T-helper 2 cell treated with Interferon-gamma antibody and Interleukin-4, amounts not matched to agents 5 μg/mL and 100 μg/mL, for 36 hours (primary cell): ENCODE measurements at regions not wholly inside any gene's neighbourhood (a gene's known extent, or its start where the extent isn't known, plus 50 kb on each side); places are given as distances from the start of the nearest gene placed in this dataset.

Experiments used
- DNase-seq: peaks from one replicate; pipeline ENCODE4 v3.0.0; 2021; ENCODE audit warnings: low spot score
- H3K27ac Mint-ChIP-seq: one replicate; pipeline ENCODE4 v1.8.0; 2021; ENCODE audit warnings: mild to moderate bottlenecking, mixed read lengths
- H3K27me3 Mint-ChIP-seq: one replicate; pipeline ENCODE4 v1.8.0; 2021; ENCODE audit warnings: low read depth, mixed read lengths
- H3K36me3 Mint-ChIP-seq: one replicate; pipeline ENCODE4 v1.8.0; 2021; ENCODE audit warnings: low read depth, mixed read lengths
- H3K4me1 Mint-ChIP-seq: one replicate; pipeline ENCODE4 v1.8.0; 2021; ENCODE audit warnings: low read depth, mixed read lengths
- H3K4me3 Mint-ChIP-seq: one replicate; pipeline ENCODE4 v1.8.0; 2022; ENCODE audit warnings: mild to moderate bottlenecking, moderate library complexity, mixed read lengths
- H3K9me3 Mint-ChIP-seq: one replicate; pipeline ENCODE4 v1.8.0; 2021; ENCODE audit warnings: mixed read lengths

- DNase-seq = no peak
- H3K4me3 Mint-ChIP-seq = no peak overlapping the region
- H3K4me1 Mint-ChIP-seq = peaks cover 6% of the 10 kb centered on the region
- H3K27me3 Mint-ChIP-seq = no peaks in the 10 kb centered on the region
- no peaks in the 10 kb centered on the region for H3K9me3 Mint-ChIP-seq
- no peaks in the 10 kb centered on the region for H3K36me3 Mint-ChIP-seq
- no peak overlapping the region for H3K27ac Mint-ChIP-seq
These were observed 55.3 kb upstream of the PRDX6 start for GRCh38 chr1:173421789-173422188.

GRCh38 chr1:173422456-173422976 lies 54.6 kb upstream of the PRDX6 start:
- Mint-ChIP-seq H3K9me3 (no peaks in the 10 kb centered on the region), H3K4me3 (no peak overlapping the region), H3K4me1 (peaks cover 6% of the 10 kb centered on the region), H3K36me3 (no peaks in the 10 kb centered on the region), H3K27me3 (no peaks in the 10 kb centered on the region), H3K27ac (no peak overlapping the region)
- no peak for DNase-seq

- Mint-ChIP-seq H3K4me1 (peaks cover 8% of the 10 kb centered on the region), H3K9me3 (no peaks in the 10 kb centered on the region), H3K36me3 (no peaks in the 10 kb centered on the region), H3K27ac (no peak overlapping the region), H3K27me3 (no peaks in the 10 kb centered on the region), H3K4me3 (no peak overlapping the region)
- no peak for DNase-seq
These were observed 53.8 kb upstream of the PRDX6 start for GRCh38 chr1:173423291-173423690.

- no peaks in the 10 kb centered on the region for H3K36me3 Mint-ChIP-seq
- no peaks in the 10 kb centered on the region for H3K27me3 Mint-ChIP-seq
- H3K27ac Mint-ChIP-seq = no peak overlapping the region
- no peaks in the 10 kb centered on the region for H3K9me3 Mint-ChIP-seq
- no peak for DNase-seq
- peaks cover 9% of the 10 kb centered on the region for H3K4me1 Mint-ChIP-seq
- no peak overlapping the region for H3K4me3 Mint-ChIP-seq
These were observed 53.0 kb upstream of the PRDX6 start for GRCh38 chr1:173424143-173424542.

- Mint-ChIP-seq H3K9me3 (no peaks in the 10 kb centered on the region), H3K27me3 (no peaks in the 10 kb centered on the region), H3K4me3 (no peak overlapping the region), H3K4me1 (peaks cover 15% of the 10 kb centered on the region), H3K36me3 (no peaks in the 10 kb centered on the region), H3K27ac (no peak overlapping the region)
- DNase-seq = no peak
These were observed 52.2 kb upstream of the PRDX6 start for GRCh38 chr1:173424782-173425407.

- no peaks in the 10 kb centered on the region for H3K9me3 Mint-ChIP-seq
- no peaks in the 10 kb centered on the region for H3K36me3 Mint-ChIP-seq
- H3K27ac Mint-ChIP-seq = no peak overlapping the region
- H3K4me3 Mint-ChIP-seq = no peak overlapping the region
- H3K4me1 Mint-ChIP-seq = peaks cover 21% of the 10 kb centered on the region
- H3K27me3 Mint-ChIP-seq = no peaks in the 10 kb centered on the region
- DNase-seq = no peak
These were observed 51.1 kb upstream of the PRDX6 start for GRCh38 chr1:173426057-173426456.

GRCh38 chr1:173427146-173428054 lies 49.7 kb upstream of the PRDX6 start:
- Mint-ChIP-seq H3K4me1 (peaks cover 27% of the 10 kb centered on the region), H3K27me3 (no peaks in the 10 kb centered on the region), H3K36me3 (no peaks in the 10 kb centered on the region), H3K9me3 (no peaks in the 10 kb centered on the region), H3K4me3 (no peak overlapping the region), H3K27ac (no peak overlapping the region)
- no peak for DNase-seq
